ENCODE measurements at regions not wholly inside any gene's neighbourhood (a gene's known extent, or its start where the extent isn't known, plus 50 kb on each side); places are given as distances from the start of the nearest gene placed in this dataset.
"Not testable (repeated sequence)": the region's sequence is repeated elsewhere in the genome, so short reads cannot be mapped to it uniquely, and the experiment has no call there.

GRCh38 chr21:27561116-27561515, 594.2 kb upstream of the ADAMTS5 start:
- Histone ChIP-seq H3K36me3 (ENCODE audit: control insufficient read depth in 3 of 3, insufficient read depth in 2 of 3, low read depth in 1 of 3, low read length in 3 of 3) (no peaks in the 10 kb centered on the region), H3K4me1 (ENCODE audit: control insufficient read depth in 3 of 3, insufficient read depth in 2 of 3, low read depth in 1 of 3, low read length in 2 of 3) (no peaks in the 10 kb centered on the region), H3K9me3 (ENCODE audit: control insufficient read depth in 2 of 2, insufficient read depth in 1 of 2, low read depth in 1 of 2, low read length in 1 of 2) (no peaks in the 10 kb centered on the region), H3K27me3 (ENCODE audit: control insufficient read depth in 3 of 3, insufficient read depth in 3 of 3, low read length in 3 of 3) (no peaks in the 10 kb centered on the region), H3K4me3 (ENCODE audit: low read depth in 1 of 3, low read length in 3 of 3) (no peak overlapping the region), H3K27ac (ENCODE audit: low read depth in 1 of 3, low read length in 2 of 3) (no peak overlapping the region)
- 73 to 91% (median 74%) methylated on average over 9 of the region's 9 CpGs for WGBS, 3 donors
- DNase-seq (no peak), FAIRE-seq (no peak)

GRCh38 chr21:27557356-27557755, 590.5 kb upstream of the ADAMTS5 start:
- 83 to 91% (median 91%) methylated on average over 1 of the region's 1 CpG for WGBS, 3 donors
- Histone ChIP-seq H3K27ac (ENCODE audit: low read depth in 1 of 3, low read length in 2 of 3) (no peak overlapping the region), H3K4me3 (ENCODE audit: low read depth in 1 of 3, low read length in 3 of 3) (no peak overlapping the region), H3K27me3 (ENCODE audit: control insufficient read depth in 3 of 3, insufficient read depth in 3 of 3, low read length in 3 of 3) (no peaks in the 10 kb centered on the region), H3K9me3 (ENCODE audit: control insufficient read depth in 2 of 2, insufficient read depth in 1 of 2, low read depth in 1 of 2, low read length in 1 of 2) (peaks cover 0 to under 1% of the 10 kb centered on the region in 2 donors), H3K36me3 (ENCODE audit: control insufficient read depth in 3 of 3, insufficient read depth in 2 of 3, low read depth in 1 of 3, low read length in 3 of 3) (no peaks in the 10 kb centered on the region), H3K4me1 (ENCODE audit: control insufficient read depth in 3 of 3, insufficient read depth in 2 of 3, low read depth in 1 of 3, low read length in 2 of 3) (no peaks in the 10 kb centered on the region)
- DNase-seq (no peak), FAIRE-seq (no peak)

DNA sequence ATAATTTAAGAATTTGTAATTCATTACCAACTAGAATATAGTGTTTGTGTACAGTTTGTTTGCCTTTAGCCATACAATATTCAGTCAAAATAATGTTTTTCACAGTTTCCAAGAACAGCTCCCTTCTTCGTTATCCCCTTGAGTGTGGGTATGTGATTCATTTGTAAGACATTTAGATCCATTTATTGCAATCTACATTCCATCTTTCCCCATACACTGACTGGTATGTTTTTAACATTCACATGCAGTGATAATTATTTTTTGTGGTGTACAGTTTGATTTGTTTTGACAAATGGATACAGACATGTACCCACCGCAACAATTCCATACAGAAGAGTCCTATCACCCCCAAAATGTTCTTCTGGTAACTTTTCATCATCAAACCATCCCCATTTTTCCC, 589.1 kb upstream of the ADAMTS5 start:
- no peak overlapping the region for H3K4me3 ChIP-seq (ENCODE audit: low read depth in 1 of 3, low read length in 3 of 3)
- 85 to 94% (median 89%) methylated on average over 2 of the region's 2 CpGs for WGBS, 3 donors
- no peaks in the 10 kb centered on the region for H3K36me3 ChIP-seq (ENCODE audit: control insufficient read depth in 3 of 3, insufficient read depth in 2 of 3, low read depth in 1 of 3, low read length in 3 of 3)
- FAIRE-seq (no peak), DNase-seq (no peak)
- no peak overlapping the region for H3K27ac ChIP-seq (ENCODE audit: low read depth in 1 of 3, low read length in 2 of 3)
- no peaks in the 10 kb centered on the region for H3K27me3 ChIP-seq (ENCODE audit: control insufficient read depth in 3 of 3, insufficient read depth in 3 of 3, low read length in 3 of 3)
- no peaks in the 10 kb centered on the region for H3K4me1 ChIP-seq (ENCODE audit: control insufficient read depth in 3 of 3, insufficient read depth in 2 of 3, low read depth in 1 of 3, low read length in 2 of 3)
- peaks cover 0 to 9% of the 10 kb centered on the region in 2 donors for H3K9me3 ChIP-seq (ENCODE audit: control insufficient read depth in 2 of 2, insufficient read depth in 1 of 2, low read depth in 1 of 2, low read length in 1 of 2)

DNA sequence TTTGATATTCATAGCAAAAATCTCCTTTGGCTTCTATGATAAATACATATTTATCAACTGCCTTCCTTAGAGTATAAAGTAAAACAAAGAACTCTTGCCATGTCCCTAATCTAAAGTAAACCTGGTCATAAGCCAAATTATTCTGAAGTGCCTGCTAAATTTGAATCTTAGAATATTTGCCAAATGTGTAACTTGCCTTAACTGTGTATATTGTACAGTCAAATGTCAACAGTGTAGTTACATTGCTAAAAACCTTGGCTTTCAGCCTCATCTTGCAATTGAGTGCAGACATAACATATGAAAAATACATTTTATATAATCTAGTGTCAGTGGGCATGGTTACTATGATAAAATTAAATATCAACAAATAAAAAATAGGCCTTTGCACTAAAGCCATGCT, 583.4 kb upstream of the ADAMTS5 start:
- no peaks in the 10 kb centered on the region for H3K4me1 ChIP-seq (ENCODE audit: control insufficient read depth in 3 of 3, insufficient read depth in 2 of 3, low read depth in 1 of 3, low read length in 2 of 3)
- no peaks in the 10 kb centered on the region for H3K36me3 ChIP-seq (ENCODE audit: control insufficient read depth in 3 of 3, insufficient read depth in 2 of 3, low read depth in 1 of 3, low read length in 3 of 3)
- peaks cover 0 to 9% of the 10 kb centered on the region in 2 donors for H3K9me3 ChIP-seq (ENCODE audit: control insufficient read depth in 2 of 2, insufficient read depth in 1 of 2, low read depth in 1 of 2, low read length in 1 of 2)
- no peak overlapping the region for H3K4me3 ChIP-seq (ENCODE audit: low read depth in 1 of 3, low read length in 3 of 3)
- H3K27ac ChIP-seq (ENCODE audit: low read depth in 1 of 3, low read length in 2 of 3), result no peak overlapping the region
- DNase-seq (no peak), FAIRE-seq (no peak)
- H3K27me3 ChIP-seq (ENCODE audit: control insufficient read depth in 3 of 3, insufficient read depth in 3 of 3, low read length in 3 of 3), result no peaks in the 10 kb centered on the region

- 67 to 84% (median 83%) methylated on average over 4 of the region's 4 CpGs for WGBS, 3 donors
- Histone ChIP-seq H3K9me3 (ENCODE audit: control insufficient read depth in 2 of 2, insufficient read depth in 1 of 2, low read depth in 1 of 2, low read length in 1 of 2) (peaks cover 0 to 9% of the 10 kb centered on the region in 2 donors), H3K27ac (ENCODE audit: low read depth in 1 of 3, low read length in 2 of 3) (no peak overlapping the region), H3K4me1 (ENCODE audit: control insufficient read depth in 3 of 3, insufficient read depth in 2 of 3, low read depth in 1 of 3, low read length in 2 of 3) (no peaks in the 10 kb centered on the region), H3K27me3 (ENCODE audit: control insufficient read depth in 3 of 3, insufficient read depth in 3 of 3, low read length in 3 of 3) (no peaks in the 10 kb centered on the region), H3K36me3 (ENCODE audit: control insufficient read depth in 3 of 3, insufficient read depth in 2 of 3, low read depth in 1 of 3, low read length in 3 of 3) (no peaks in the 10 kb centered on the region), H3K4me3 (ENCODE audit: low read depth in 1 of 3, low read length in 3 of 3) (no peak overlapping the region)
- FAIRE-seq, result no peak
- DNase-seq, result no peak
Observed at GRCh38 chr21:27548486-27548885, 581.6 kb upstream of the ADAMTS5 start.

- H3K27ac ChIP-seq (ENCODE audit: low read depth in 1 of 3, low read length in 2 of 3), result no peak overlapping the region
- H3K36me3 ChIP-seq (ENCODE audit: control insufficient read depth in 3 of 3, insufficient read depth in 2 of 3, low read depth in 1 of 3, low read length in 3 of 3), result no peaks in the 10 kb centered on the region
- no peak for FAIRE-seq
- no peaks in the 10 kb centered on the region for H3K4me1 ChIP-seq (ENCODE audit: control insufficient read depth in 3 of 3, insufficient read depth in 2 of 3, low read depth in 1 of 3, low read length in 2 of 3)
- no peaks in the 10 kb centered on the region for H3K9me3 ChIP-seq (ENCODE audit: control insufficient read depth in 2 of 2, insufficient read depth in 1 of 2, low read depth in 1 of 2, low read length in 1 of 2)
- no peak for DNase-seq
- no peaks in the 10 kb centered on the region for H3K27me3 ChIP-seq (ENCODE audit: control insufficient read depth in 3 of 3, insufficient read depth in 3 of 3, low read length in 3 of 3)
- no peak overlapping the region for H3K4me3 ChIP-seq (ENCODE audit: low read depth in 1 of 3, low read length in 3 of 3)
- 61 to 72% (median 63%) methylated on average over 4 of the region's 4 CpGs for WGBS, 3 donors
Observed at GRCh38 chr21:27545754-27546349, 579.0 kb upstream of the ADAMTS5 start.

GRCh38 chr21:27542126-27542525, 575.2 kb upstream of the ADAMTS5 start:
- H3K4me1 ChIP-seq (ENCODE audit: control insufficient read depth in 3 of 3, insufficient read depth in 2 of 3, low read depth in 1 of 3, low read length in 2 of 3); H3K36me3 ChIP-seq (ENCODE audit: control insufficient read depth in 3 of 3, insufficient read depth in 2 of 3, low read depth in 1 of 3, low read length in 3 of 3); DNase-seq; H3K27ac ChIP-seq (ENCODE audit: low read depth in 1 of 3, low read length in 2 of 3); H3K4me3 ChIP-seq (ENCODE audit: low read depth in 1 of 3, low read length in 3 of 3); H3K9me3 ChIP-seq (ENCODE audit: control insufficient read depth in 2 of 2, insufficient read depth in 1 of 2, low read depth in 1 of 2, low read length in 1 of 2); FAIRE-seq; H3K27me3 ChIP-seq (ENCODE audit: control insufficient read depth in 3 of 3, insufficient read depth in 3 of 3, low read length in 3 of 3): not testable (repeated sequence)
- WGBS, 3 donors, result 47 to 71% (median 60%) methylated on average over 1 of the region's 1 CpG

DNA sequence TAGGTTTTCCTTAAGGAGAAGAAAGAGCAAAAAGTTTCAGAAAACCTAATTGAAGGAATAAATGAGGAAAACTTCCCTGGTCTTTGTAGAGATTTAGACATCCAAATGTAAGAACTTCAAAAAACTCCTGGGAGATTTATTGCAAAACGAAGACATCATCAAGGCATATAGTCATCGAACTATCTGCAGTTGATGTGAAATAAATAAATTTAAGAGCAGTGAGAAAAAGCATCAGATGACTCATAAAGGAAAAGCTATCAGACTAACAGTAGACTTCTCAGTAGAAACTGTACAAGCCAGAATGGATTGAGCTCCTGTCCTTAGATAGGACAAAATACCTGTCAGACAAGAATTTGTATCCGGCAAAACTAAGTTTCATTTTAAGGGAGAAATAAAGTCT, 569.4 kb upstream of the ADAMTS5 start:
- WGBS, 3 donors, result 86 to 89% (median 87%) methylated on average over 3 of the region's 3 CpGs
- H3K4me1 ChIP-seq (ENCODE audit: control insufficient read depth in 3 of 3, insufficient read depth in 2 of 3, low read depth in 1 of 3, low read length in 2 of 3), result peaks cover 0 to 5% (median 0%) of the 10 kb centered on the region in 3 donors

GRCh38 chr21:27535188-27535587, 568.3 kb upstream of the ADAMTS5 start:
- FAIRE-seq (no peak), DNase-seq (no peak)
- Histone ChIP-seq H3K36me3 (ENCODE audit: control insufficient read depth in 3 of 3, insufficient read depth in 2 of 3, low read depth in 1 of 3, low read length in 3 of 3) (no peaks in the 10 kb centered on the region), H3K9me3 (ENCODE audit: control insufficient read depth in 2 of 2, insufficient read depth in 1 of 2, low read depth in 1 of 2, low read length in 1 of 2) (no peaks in the 10 kb centered on the region), H3K4me1 (ENCODE audit: control insufficient read depth in 3 of 3, insufficient read depth in 2 of 3, low read depth in 1 of 3, low read length in 2 of 3) (peaks cover 0 to 6% (median 0%) of the 10 kb centered on the region in 3 donors), H3K27me3 (ENCODE audit: control insufficient read depth in 3 of 3, insufficient read depth in 3 of 3, low read length in 3 of 3) (no peaks in the 10 kb centered on the region), H3K4me3 (ENCODE audit: low read depth in 1 of 3, low read length in 3 of 3) (no peak overlapping the region), H3K27ac (ENCODE audit: low read depth in 1 of 3, low read length in 2 of 3) (no peak overlapping the region)
- WGBS, 3 donors, result 92 to 95% (median 94%) methylated on average over 4 of the region's 4 CpGs

More for the DNA sequence above, 569.4 kb upstream of the ADAMTS5 start:
- Histone ChIP-seq H3K27ac (ENCODE audit: low read depth in 1 of 3, low read length in 2 of 3) (no peak overlapping the region), H3K27me3 (ENCODE audit: control insufficient read depth in 3 of 3, insufficient read depth in 3 of 3, low read length in 3 of 3) (no peaks in the 10 kb centered on the region), H3K9me3 (ENCODE audit: control insufficient read depth in 2 of 2, insufficient read depth in 1 of 2, low read depth in 1 of 2, low read length in 1 of 2) (no peaks in the 10 kb centered on the region), H3K4me3 (ENCODE audit: low read depth in 1 of 3, low read length in 3 of 3) (no peak overlapping the region), H3K36me3 (ENCODE audit: control insufficient read depth in 3 of 3, insufficient read depth in 2 of 3, low read depth in 1 of 3, low read length in 3 of 3) (no peaks in the 10 kb centered on the region)
- FAIRE-seq (no peak), DNase-seq (no peak)
